ENCODE measurements at regions not wholly inside any gene's neighbourhood (a gene's known extent, or its start where the extent isn't known, plus 50 kb on each side); places are given as distances from the start of the nearest gene placed in this dataset.

DNA sequence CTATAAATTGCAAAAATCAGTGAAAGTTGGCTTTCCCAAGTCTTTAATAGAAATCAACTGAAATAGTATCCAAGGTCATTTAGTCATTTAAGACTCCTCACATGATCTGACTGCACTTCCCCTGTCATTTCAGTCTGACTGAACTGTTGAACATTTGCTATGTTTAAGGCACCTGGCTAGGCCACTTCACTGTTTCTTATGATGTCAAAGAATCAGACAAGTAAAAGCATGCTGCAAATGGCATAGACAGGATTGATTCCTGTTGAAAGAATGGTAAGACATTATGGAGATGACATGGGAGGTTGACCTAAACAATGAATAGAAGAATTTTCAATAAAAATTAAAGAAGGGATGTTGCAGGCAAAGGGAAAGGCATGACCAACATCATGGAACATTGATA lies 502.1 kb downstream of the NFIB start:
- Histone ChIP-seq H3K4me2 (ENCODE audit: insufficient read depth, low read length) (no peak overlapping the region), H2AFZ (ENCODE audit: low read length) (no peak overlapping the region), H3K9me3 (ENCODE audit: low read depth, low read length) (no peaks in the 10 kb centered on the region), H3K27ac (ENCODE audit: low read depth, low read length) (no peak overlapping the region), H3K4me1 (ENCODE audit: insufficient read depth, low read length) (no peaks in the 10 kb centered on the region), H3K36me3 (ENCODE audit: insufficient read depth, low read length) (no peaks in the 10 kb centered on the region), H3K27me3 (ENCODE audit: insufficient read depth, low read length) (peaks cover 10% of the 10 kb centered on the region), H3K79me2 (ENCODE audit: insufficient read depth, low read length) (no peaks in the 10 kb centered on the region), H3K4me3 (ENCODE audit: insufficient read depth, low read length) (no peak overlapping the region), H4K20me1 (ENCODE audit: insufficient read depth, low read length) (no peaks in the 10 kb centered on the region)
- TF ChIP-seq, protein P1, sequence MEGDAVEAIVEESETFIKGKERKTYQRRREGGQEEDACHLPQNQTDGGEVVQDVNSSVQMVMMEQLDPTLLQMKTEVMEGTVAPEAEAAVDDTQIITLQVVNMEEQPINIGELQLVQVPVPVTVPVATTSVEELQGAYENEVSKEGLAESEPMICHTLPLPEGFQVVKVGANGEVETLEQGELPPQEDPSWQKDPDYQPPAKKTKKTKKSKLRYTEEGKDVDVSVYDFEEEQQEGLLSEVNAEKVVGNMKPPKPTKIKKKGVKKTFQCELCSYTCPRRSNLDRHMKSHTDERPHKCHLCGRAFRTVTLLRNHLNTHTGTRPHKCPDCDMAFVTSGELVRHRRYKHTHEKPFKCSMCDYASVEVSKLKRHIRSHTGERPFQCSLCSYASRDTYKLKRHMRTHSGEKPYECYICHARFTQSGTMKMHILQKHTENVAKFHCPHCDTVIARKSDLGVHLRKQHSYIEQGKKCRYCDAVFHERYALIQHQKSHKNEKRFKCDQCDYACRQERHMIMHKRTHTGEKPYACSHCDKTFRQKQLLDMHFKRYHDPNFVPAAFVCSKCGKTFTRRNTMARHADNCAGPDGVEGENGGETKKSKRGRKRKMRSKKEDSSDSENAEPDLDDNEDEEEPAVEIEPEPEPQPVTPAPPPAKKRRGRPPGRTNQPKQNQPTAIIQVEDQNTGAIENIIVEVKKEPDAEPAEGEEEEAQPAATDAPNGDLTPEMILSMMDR (IDR thresholded peaks at IDR 0.05; ENCODE audit: extremely low read depth, low read depth, low read length) = no peak
- DNase-seq (ENCODE audit: insufficient read length, low spot score, missing footprints) = no peak

DNA sequence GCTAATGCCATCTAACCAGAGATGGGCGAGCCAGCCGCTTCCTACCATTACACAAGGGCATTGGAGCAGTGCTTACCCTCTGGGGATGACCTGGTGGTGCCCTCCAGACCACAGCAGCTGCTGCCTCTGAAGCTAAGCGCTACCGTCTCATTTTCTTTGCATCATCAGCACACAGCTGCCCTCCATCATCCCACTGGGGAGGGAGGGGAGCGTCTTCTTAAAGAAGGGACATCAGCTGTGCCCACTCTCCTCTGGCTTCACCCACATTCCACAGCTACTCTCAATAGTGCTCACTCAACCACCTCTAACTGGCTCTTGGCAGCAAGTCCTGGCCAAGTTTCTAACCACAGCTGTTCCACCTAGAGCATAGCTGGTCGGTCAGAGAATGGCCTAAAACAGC lies 503.4 kb downstream of the NFIB start:
- no peak overlapping the region for H3K27ac ChIP-seq (ENCODE audit: low read depth, low read length)
- H2AFZ ChIP-seq (ENCODE audit: low read length) = no peak overlapping the region
- no peaks in the 10 kb centered on the region for H3K36me3 ChIP-seq (ENCODE audit: insufficient read depth, low read length)
- no peak overlapping the region for H3K4me2 ChIP-seq (ENCODE audit: insufficient read depth, low read length)
- H3K79me2 ChIP-seq (ENCODE audit: insufficient read depth, low read length) = no peaks in the 10 kb centered on the region
- no peak for DNase-seq (ENCODE audit: insufficient read length, low spot score, missing footprints)
- H3K4me1 ChIP-seq (ENCODE audit: insufficient read depth, low read length) = no peaks in the 10 kb centered on the region
- TF ChIP-seq, protein P1 (IDR thresholded peaks at IDR 0.05; ENCODE audit: extremely low read depth, low read depth, low read length) = no peak
- H3K4me3 ChIP-seq (ENCODE audit: insufficient read depth, low read length) = no peak overlapping the region
- no peaks in the 10 kb centered on the region for H4K20me1 ChIP-seq (ENCODE audit: insufficient read depth, low read length)
- H3K9me3 ChIP-seq (ENCODE audit: low read depth, low read length) = no peaks in the 10 kb centered on the region
- peaks cover 10% of the 10 kb centered on the region for H3K27me3 ChIP-seq (ENCODE audit: insufficient read depth, low read length)

DNA sequence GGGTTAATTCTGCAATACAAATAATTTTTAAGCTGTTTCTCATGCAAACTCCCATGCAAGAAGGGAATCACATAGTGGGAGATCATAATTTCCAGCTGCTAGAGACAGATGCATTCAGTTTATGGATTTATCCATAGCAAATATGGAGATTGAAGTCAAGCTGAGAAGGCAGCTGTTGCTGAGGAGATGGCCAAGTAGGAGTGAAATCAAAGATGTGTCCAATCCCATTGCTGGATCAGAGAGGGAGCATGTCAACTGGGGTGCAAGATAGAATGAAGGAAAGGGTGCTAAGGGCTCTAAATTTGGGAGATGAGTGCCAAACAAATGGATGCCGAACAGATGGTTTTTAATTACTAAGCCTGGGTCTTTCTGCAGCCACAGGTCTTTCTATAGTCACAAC lies 504.5 kb downstream of the NFIB start:
- DNase-seq (ENCODE audit: insufficient read length, low spot score, missing footprints) = peak; percentile 66
- no peak overlapping the region for H3K27ac ChIP-seq (ENCODE audit: low read depth, low read length)

DNA sequence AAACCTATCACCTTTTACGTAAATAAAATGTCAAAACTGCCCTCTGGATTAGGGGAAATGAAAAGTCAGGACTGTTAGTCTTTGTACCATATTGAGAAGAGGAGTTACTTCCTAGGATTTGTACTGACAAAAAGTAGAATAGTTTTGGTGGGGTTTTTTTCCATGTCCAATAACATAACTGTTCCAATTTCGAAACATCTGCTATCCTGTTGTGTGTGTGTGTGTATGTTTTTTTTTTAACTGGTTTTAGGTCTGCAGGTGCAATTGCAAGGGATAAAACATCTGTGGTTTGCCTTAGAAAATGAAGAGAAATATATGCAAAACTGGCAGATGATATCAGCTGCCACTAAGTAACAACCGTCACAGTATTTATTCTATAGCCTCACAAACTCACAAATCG lies 506.8 kb downstream of the NFIB start:
- H3K79me2 ChIP-seq (ENCODE audit: insufficient read depth, low read length) = no peaks in the 10 kb centered on the region
- H3K4me2 ChIP-seq (ENCODE audit: insufficient read depth, low read length) = no peak overlapping the region
- H3K4me3 ChIP-seq (ENCODE audit: insufficient read depth, low read length) = no peak overlapping the region
- H3K9me3 ChIP-seq (ENCODE audit: low read depth, low read length) = no peaks in the 10 kb centered on the region
- no peaks in the 10 kb centered on the region for H3K36me3 ChIP-seq (ENCODE audit: insufficient read depth, low read length)
- no peaks in the 10 kb centered on the region for H4K20me1 ChIP-seq (ENCODE audit: insufficient read depth, low read length)
- no peaks in the 10 kb centered on the region for H3K4me1 ChIP-seq (ENCODE audit: insufficient read depth, low read length)
- DNase-seq (ENCODE audit: insufficient read length, low spot score, missing footprints) = no peak
- no peak overlapping the region for H2AFZ ChIP-seq (ENCODE audit: low read length)
- peaks cover 4% of the 10 kb centered on the region for H3K27me3 ChIP-seq (ENCODE audit: insufficient read depth, low read length)
- TF ChIP-seq, protein P1 (IDR thresholded peaks at IDR 0.05; ENCODE audit: extremely low read depth, low read depth, low read length) = no peak
- H3K27ac ChIP-seq (ENCODE audit: low read depth, low read length) = no peak overlapping the region

More for the DNA sequence above, 504.5 kb downstream of the NFIB start:
- Histone ChIP-seq H3K4me2 (ENCODE audit: insufficient read depth, low read length) (no peak overlapping the region), H3K36me3 (ENCODE audit: insufficient read depth, low read length) (no peaks in the 10 kb centered on the region), H2AFZ (ENCODE audit: low read length) (no peak overlapping the region), H3K79me2 (ENCODE audit: insufficient read depth, low read length) (no peaks in the 10 kb centered on the region), H4K20me1 (ENCODE audit: insufficient read depth, low read length) (no peaks in the 10 kb centered on the region), H3K9me3 (ENCODE audit: low read depth, low read length) (no peaks in the 10 kb centered on the region), H3K4me3 (ENCODE audit: insufficient read depth, low read length) (no peak overlapping the region), H3K27me3 (ENCODE audit: insufficient read depth, low read length) (peaks cover 10% of the 10 kb centered on the region), H3K4me1 (ENCODE audit: insufficient read depth, low read length) (no peaks in the 10 kb centered on the region)
- TF ChIP-seq, protein P1 (IDR thresholded peaks at IDR 0.05; ENCODE audit: extremely low read depth, low read depth, low read length) = no peak

All from osteoblast (primary cell).